K562 (cell line): ENCODE measurements at regions not wholly inside any gene's neighbourhood (a gene's known extent, or its start where the extent isn't known, plus 50 kb on each side); places are given as distances from the start of the nearest gene placed in this dataset.

Experiments
- EP300 ChIP-seq: IDR thresholded peaks from 2 replicates; pipeline ENCODE4 v1.6.1; 2012; ENCODE audit warnings: low read length, improper control_type of control experiment
- SMC3 ChIP-seq: conservative IDR thresholded peaks from 2 replicates; pipeline ENCODE4 v1.6.1; 2011; ENCODE audit warnings: low read depth, low read length, improper control_type of control experiment; ENCODE audit not compliant: insufficient read depth
- TF ChIP-seq, protein P1 (sequence below), 3 experiments: IDR thresholded peaks in 2 of 3; conservative IDR thresholded peaks in 1 of 3; 2 replicates each; pipeline ENCODE4 v1.5.1; 2011 to 2012; ENCODE audit warnings: low read length in 3 of 3, mild to moderate bottlenecking in 3 of 3, control low read depth in 2 of 3, improper control_type of control experiment in 1 of 3, inconsistent platforms in 1 of 3, low read depth in 1 of 3, mixed read lengths in 1 of 3, moderate library complexity in 1 of 3; ENCODE audit not compliant: insufficient read depth in 2 of 3

DNA sequence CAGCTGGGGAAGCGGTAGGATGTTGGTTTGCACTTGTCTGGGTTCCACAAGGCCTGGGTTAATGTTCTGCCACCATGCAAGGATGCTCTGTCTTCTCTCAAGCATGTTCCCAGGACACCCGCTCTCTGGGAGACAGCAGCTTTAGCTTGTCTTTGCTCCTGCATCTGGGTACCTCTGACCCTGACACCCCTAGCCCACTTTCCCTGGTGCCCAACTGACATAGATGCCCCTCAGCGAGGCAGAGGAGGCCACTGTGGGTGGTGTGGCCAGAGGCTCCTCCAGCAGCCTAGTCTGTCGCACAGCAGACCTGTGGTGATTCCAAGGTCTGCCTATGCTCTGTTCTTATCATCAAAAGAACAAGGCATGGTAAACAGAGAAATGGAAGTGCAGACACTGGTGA lies 83.6 kb upstream of the ALDH1L1 start:
- TF ChIP-seq SMC3 (no peak), EP300 (no peak)
- TF ChIP-seq, protein P1, sequence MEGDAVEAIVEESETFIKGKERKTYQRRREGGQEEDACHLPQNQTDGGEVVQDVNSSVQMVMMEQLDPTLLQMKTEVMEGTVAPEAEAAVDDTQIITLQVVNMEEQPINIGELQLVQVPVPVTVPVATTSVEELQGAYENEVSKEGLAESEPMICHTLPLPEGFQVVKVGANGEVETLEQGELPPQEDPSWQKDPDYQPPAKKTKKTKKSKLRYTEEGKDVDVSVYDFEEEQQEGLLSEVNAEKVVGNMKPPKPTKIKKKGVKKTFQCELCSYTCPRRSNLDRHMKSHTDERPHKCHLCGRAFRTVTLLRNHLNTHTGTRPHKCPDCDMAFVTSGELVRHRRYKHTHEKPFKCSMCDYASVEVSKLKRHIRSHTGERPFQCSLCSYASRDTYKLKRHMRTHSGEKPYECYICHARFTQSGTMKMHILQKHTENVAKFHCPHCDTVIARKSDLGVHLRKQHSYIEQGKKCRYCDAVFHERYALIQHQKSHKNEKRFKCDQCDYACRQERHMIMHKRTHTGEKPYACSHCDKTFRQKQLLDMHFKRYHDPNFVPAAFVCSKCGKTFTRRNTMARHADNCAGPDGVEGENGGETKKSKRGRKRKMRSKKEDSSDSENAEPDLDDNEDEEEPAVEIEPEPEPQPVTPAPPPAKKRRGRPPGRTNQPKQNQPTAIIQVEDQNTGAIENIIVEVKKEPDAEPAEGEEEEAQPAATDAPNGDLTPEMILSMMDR (IDR thresholded peaks at IDR 0.05 in 2 of 3, conservative IDR thresholded peaks at IDR 0.05 in 1 of 3; ENCODE audit: insufficient read depth in 2 of 3, low read depth in 1 of 3, low read length in 3 of 3), result no peak
